HCT116 (cell line): ENCODE measurements at regions not wholly inside any gene's neighbourhood (a gene's known extent, or its start where the extent isn't known, plus 50 kb on each side); places are given as distances from the start of the nearest gene placed in this dataset.

ENCODE experiments used
- ATAC-seq: fragments of 200-7000 bp; cut with Tn5 transposase; 2 replicates; pipeline ENCODE4 v1.9.1; 2020; ENCODE audit warnings: mild to moderate bottlenecking, moderate library complexity
- BruUV-seq: library from RNA; stranded (reverse); fragments of 400-500 nt; replicated peaks from 2 replicates; lab custom pipeline; 2021; lab: Mats Ljungman, UMichigan
- CTCF ChIA-PET: fragments of 300-600 bp; sonication (Branson Sonifier 250); formaldehyde crosslinking; loops from one replicate; lab custom pipeline; 2021; ENCODE audit warnings: antibody characterized with exemption; lab: Charles Lee
- POLR2A ChIA-PET: fragments of 300-600, 350-600 bp; sonication (Branson Sonifier 250); formaldehyde crosslinking; loops from one replicate; lab custom pipeline; 2021; ENCODE audit warnings: antibody characterized with exemption; lab: Charles Lee
- RAD21 ChIA-PET, 2 experiments: fragments of 300-600 bp; sonication (Branson Sonifier 250); formaldehyde crosslinking; loops; one replicate each; lab custom pipeline; 2023; ENCODE audit warnings: low total read pairs in 2 of 2; ENCODE audit not compliant: uncharacterized antibody in 2 of 2, unreplicated experiment in 2 of 2, low non-redundant PET in 1 of 2; lab: Charles Lee
- DNase-seq: peaks from one replicate; pipeline ENCODE4 v3.0.0-alpha.2; 2010; ENCODE audit warnings: low read depth, low spot score
- H2AFZ ChIP-seq: fragments of 200-600 bp; shearing (Covaris generic), sonication (generic); 2 replicates; pipeline ENCODE4 v1.6.1; 2017; ENCODE audit warnings: low read depth, mixed run types, mixed read lengths, antibody characterized with exemption, low read length; ENCODE audit not compliant: poor library complexity, severe bottlenecking
- H3K27ac ChIP-seq: 2 replicates; pipeline ENCODE4 v1.5.1; 2012; ENCODE audit warnings: low read depth, low read length
- H3K27me3 ChIP-seq: fragments of 200-600 bp; sonication (generic); 2 replicates; pipeline ENCODE4 v1.6.1; 2016; ENCODE audit warnings: mixed run types, low read length, mixed read lengths; ENCODE audit not compliant: insufficient read depth
- H3K36me3 ChIP-seq, 2 experiments: fragments of 200-500 bp in 1 of 2; fragments of 200-600 bp in 1 of 2; sonication (Bioruptor generic) in 1 of 2; sonication (generic) in 1 of 2; 2 replicates each; pipeline versions ENCODE4 v1.5.1 to v1.6.1; 2014 to 2016; ENCODE audit warnings: low read length in 2 of 2, inconsistent platforms in 1 of 2, mixed read lengths in 1 of 2, mixed run types in 1 of 2; ENCODE audit not compliant: insufficient read depth in 2 of 2, control insufficient read depth in 1 of 2
- H3K4me1 ChIP-seq, 2 experiments: fragments of 200-600 bp in 1 of 2; sonication (generic) in 1 of 2; 2 replicates each; pipeline versions ENCODE4 v1.5.1 to v1.6.1; 2012 to 2017; ENCODE audit warnings: low read length in 2 of 2, inconsistent platforms in 1 of 2, mild to moderate bottlenecking in 1 of 2, mixed read lengths in 1 of 2, mixed run types in 1 of 2, moderate library complexity in 1 of 2; ENCODE audit not compliant: insufficient read depth in 2 of 2, control insufficient read depth in 1 of 2
- H3K4me2 ChIP-seq: fragments of 200-600 bp; sonication (generic); 2 replicates; pipeline ENCODE4 v1.6.1; 2017; ENCODE audit warnings: mixed run types, low read length, mixed read lengths
- H3K4me3 ChIP-seq, 2 experiments: fragments of 200-600 bp in 1 of 2; sonication (generic) in 1 of 2; replicated peaks in 1 of 2; 2 replicates each; pipeline ENCODE4 v1.5.1; 2011 to 2016; ENCODE audit warnings: low read length in 2 of 2, control low read depth in 1 of 2, low read depth in 1 of 2, mild to moderate bottlenecking in 1 of 2, mixed read lengths in 1 of 2, mixed run types in 1 of 2
- H3K79me2 ChIP-seq: fragments of 200-600 bp; sonication (generic); 2 replicates; pipeline ENCODE4 v1.6.1; 2017; ENCODE audit warnings: mild to moderate bottlenecking, mixed run types, low read length, moderate library complexity, mixed read lengths; ENCODE audit not compliant: insufficient read depth
- H3K9ac ChIP-seq: fragments of 200-600 bp; sonication (generic); 2 replicates; pipeline ENCODE4 v1.6.1; 2016; ENCODE audit warnings: low read length, mixed read lengths
- H3K9me2 ChIP-seq: fragments of 200-600 bp; sonication (generic), shearing (Covaris generic); 2 replicates; pipeline ENCODE4 v1.6.1; 2017; ENCODE audit warnings: mixed run types, mild to moderate bottlenecking, moderate library complexity; ENCODE audit not compliant: insufficient read depth
- H3K9me3 ChIP-seq, 2 experiments: fragments of 200-500 bp in 1 of 2; fragments of 200-600 bp in 1 of 2; sonication (Bioruptor generic) in 1 of 2; sonication (generic) in 1 of 2; 2 replicates each; pipeline ENCODE4 v1.6.1; 2014 to 2017; ENCODE audit warnings: low read length in 2 of 2, mixed read lengths in 2 of 2, inconsistent platforms in 1 of 2, low read depth in 1 of 2, mild to moderate bottlenecking in 1 of 2, mixed run types in 1 of 2, moderate library complexity in 1 of 2; ENCODE audit not compliant: control insufficient read depth in 1 of 2, insufficient read depth in 1 of 2
- H4K20me1 ChIP-seq: fragments of 200-600 bp; sonication (generic), shearing (Covaris generic); 2 replicates; pipeline ENCODE4 v1.6.1; 2017; ENCODE audit warnings: mixed run types, mild to moderate bottlenecking, moderate library complexity; ENCODE audit not compliant: insufficient read depth
- CEBPB ChIP-seq: IDR thresholded peaks from 2 replicates; pipeline ENCODE4 v1.6.1; 2012; ENCODE audit warnings: low read depth
- EZH2phosphoT487 ChIP-seq: fragments of 200-600 bp; IDR thresholded peaks from 2 replicates; pipeline ENCODE4 v1.6.1; 2018; ENCODE audit warnings: antibody characterized with exemption, borderline replicate concordance
- FOSL1 ChIP-seq: IDR thresholded peaks from 2 replicates; pipeline ENCODE4 v1.6.1; 2012; ENCODE audit warnings: low read depth
- SRF ChIP-seq: IDR thresholded peaks from 2 replicates; pipeline ENCODE4 v1.6.1; 2012; ENCODE audit warnings: low read depth
- TCF7L2 ChIP-seq: IDR thresholded peaks from 2 replicates; pipeline ENCODE4 v1.7.0; 2011; ENCODE audit warnings: borderline replicate concordance, inconsistent platforms; ENCODE audit not compliant: insufficient read depth, insufficient read length; ENCODE audit errors: extremely low read depth
- ZFX ChIP-seq: fragments of 450-650 bp; IDR thresholded peaks from 2 replicates; pipeline ENCODE4 v1.6.1; 2017
- ZNF274 ChIP-seq: fragments of 200-500 bp; sonication (Bioruptor generic); IDR thresholded peaks from 2 replicates; pipeline ENCODE4 v1.6.1; 2014; ENCODE audit warnings: mild to moderate bottlenecking, low read depth, low read length, inconsistent platforms
- intact Hi-C: fragments of 100-400 bp; cut with micrococcal nuclease; formaldehyde crosslinking; loops from 2 replicates; pipeline ENCODE4 v1.10.0; 2022
- TF ChIP-seq, protein P1 (sequence below): IDR thresholded peaks from 2 replicates; pipeline ENCODE4 v1.6.1; 2011; ENCODE audit warnings: mild to moderate bottlenecking, low read length, moderate library complexity; ENCODE audit not compliant: insufficient replicate concordance; ENCODE audit errors: extremely low read depth

- ATAC-seq, result no peak
- POLR2A ChIA-PET, result no interaction called here
These were observed 267.0 kb upstream of the TYRP1 start for GRCh38 chr9:12425878-12426864.

More at GRCh38 chr9:12425878-12426864, 267.0 kb upstream of the TYRP1 start:
- Histone ChIP-seq H3K79me2 (no peaks in the 10 kb centered on the region), H3K27ac (no peak overlapping the region), H4K20me1 (no peaks in the 10 kb centered on the region), H3K4me2 (no peak overlapping the region), H3K4me1 (no peaks in the 10 kb centered on the region), H3K36me3 (no peaks in the 10 kb centered on the region), H2AFZ (no peak overlapping the region), H3K27me3 (no peaks in the 10 kb centered on the region), H3K9me2 (no peaks in the 10 kb centered on the region), H3K4me3 (no peak overlapping the region), H3K9ac (no peak overlapping the region), H3K9me3 (peaks cover 0 to 13% of the 10 kb centered on the region in 2 experiments; a peak in 2 of 4 replicates)
- ChIA-PET CTCF (no interaction called here), RAD21 (no interaction called here)
- no peak for DNase-seq
- TF ChIP-seq FOSL1, result no peak
- no peak for TF ChIP-seq SRF
- no peak for TF ChIP-seq CEBPB
- TF ChIP-seq, protein P1, sequence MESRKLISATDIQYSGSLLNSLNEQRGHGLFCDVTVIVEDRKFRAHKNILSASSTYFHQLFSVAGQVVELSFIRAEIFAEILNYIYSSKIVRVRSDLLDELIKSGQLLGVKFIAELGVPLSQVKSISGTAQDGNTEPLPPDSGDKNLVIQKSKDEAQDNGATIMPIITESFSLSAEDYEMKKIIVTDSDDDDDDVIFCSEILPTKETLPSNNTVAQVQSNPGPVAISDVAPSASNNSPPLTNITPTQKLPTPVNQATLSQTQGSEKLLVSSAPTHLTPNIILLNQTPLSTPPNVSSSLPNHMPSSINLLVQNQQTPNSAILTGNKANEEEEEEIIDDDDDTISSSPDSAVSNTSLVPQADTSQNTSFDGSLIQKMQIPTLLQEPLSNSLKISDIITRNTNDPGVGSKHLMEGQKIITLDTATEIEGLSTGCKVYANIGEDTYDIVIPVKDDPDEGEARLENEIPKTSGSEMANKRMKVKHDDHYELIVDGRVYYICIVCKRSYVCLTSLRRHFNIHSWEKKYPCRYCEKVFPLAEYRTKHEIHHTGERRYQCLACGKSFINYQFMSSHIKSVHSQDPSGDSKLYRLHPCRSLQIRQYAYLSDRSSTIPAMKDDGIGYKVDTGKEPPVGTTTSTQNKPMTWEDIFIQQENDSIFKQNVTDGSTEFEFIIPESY, result no peak
- no peak for TF ChIP-seq ZFX
- no peak for TF ChIP-seq EZH2phosphoT487
- TF ChIP-seq ZNF274, result no peak
- TF ChIP-seq TCF7L2, result no peak
- intact Hi-C loops, result no loop called here
- BruUV-seq, result no TSS peak
